Skin epidermis (tissue), 12 donors: ENCODE measurements at regions not wholly inside any gene's neighbourhood (a gene's known extent, or its start where the extent isn't known, plus 50 kb on each side); places are given as distances from the start of the nearest gene placed in this dataset.
"Not testable (repeated sequence)": the region's sequence is repeated elsewhere in the genome, so short reads cannot be mapped to it uniquely, and the experiment has no call there.

ENCODE experiments used
- H3K27ac ChIP-seq, 21 experiments: fragments of 200-600 bp; sonication (generic) in 11 of 21; one replicate each; pipeline ENCODE4 v1.5.0; 2020; ENCODE audit warnings: mild to moderate bottlenecking in 3 of 21, inconsistent platforms in 2 of 21, moderate library complexity in 2 of 21
- H3K4me3 ChIP-seq, 7 experiments: fragments of 200-600 bp; sonication (generic) in 2 of 7; one replicate each; pipeline ENCODE4 v1.5.0; 2020; ENCODE audit warnings: inconsistent platforms in 2 of 7, mild to moderate bottlenecking in 2 of 7, moderate library complexity in 1 of 7

- Histone ChIP-seq H3K4me3 (no peak overlapping the region), H3K27ac (no peak overlapping the region)
Observed at GRCh38 chr7:67644151-67644550, 647.5 kb downstream of the TYW1 start.

- H3K27ac ChIP-seq, result no peak overlapping the region
- no peak overlapping the region for H3K4me3 ChIP-seq
Observed at GRCh38 chr7:67652937-67653336, 656.3 kb downstream of the TYW1 start.

- Histone ChIP-seq H3K27ac (no peak overlapping the region), H3K4me3 (no peak overlapping the region)
Observed at GRCh38 chr7:67653856-67654454, 657.3 kb downstream of the TYW1 start.

- no peak overlapping the region for H3K27ac ChIP-seq
- no peak overlapping the region for H3K4me3 ChIP-seq
Observed at GRCh38 chr7:67654642-67655041, 658.0 kb downstream of the TYW1 start.

GRCh38 chr7:67655168-67655567 lies 658.5 kb downstream of the TYW1 start:
- H3K27ac ChIP-seq, result no peak overlapping the region

GRCh38 chr7:67659091-67659490 lies 662.5 kb downstream of the TYW1 start:
- Histone ChIP-seq H3K27ac (no peak overlapping the region), H3K4me3 (no peak overlapping the region)

More at GRCh38 chr7:67655168-67655567, 658.5 kb downstream of the TYW1 start:
- H3K4me3 ChIP-seq, result no peak overlapping the region

- Histone ChIP-seq H3K4me3 (no peak overlapping the region), H3K27ac (no peak overlapping the region)
Observed at GRCh38 chr7:67662804-67663203, 666.2 kb downstream of the TYW1 start.

GRCh38 chr7:67663644-67664043 lies 667.0 kb downstream of the TYW1 start:
- H3K27ac ChIP-seq, result no peak overlapping the region
- no peak overlapping the region for H3K4me3 ChIP-seq

GRCh38 chr7:67666359-67666758 lies 669.7 kb downstream of the TYW1 start:
- not testable (repeated sequence) for H3K4me3 ChIP-seq

GRCh38 chr7:67671006-67671548 lies 674.4 kb downstream of the TYW1 start:
- H3K4me3 ChIP-seq, result no peak overlapping the region
- no peak overlapping the region for H3K27ac ChIP-seq

More at GRCh38 chr7:67666359-67666758, 669.7 kb downstream of the TYW1 start:
- H3K27ac ChIP-seq, result not testable (repeated sequence)

- Histone ChIP-seq H3K27ac (no peak overlapping the region), H3K4me3 (no peak overlapping the region)
Observed at GRCh38 chr7:67673861-67674260, 677.2 kb downstream of the TYW1 start.

GRCh38 chr7:67674862-67675261 lies 678.2 kb downstream of the TYW1 start:
- H3K27ac ChIP-seq, H3K4me3 ChIP-seq: not testable (repeated sequence)

- H3K27ac ChIP-seq, result no peak overlapping the region
- no peak overlapping the region for H3K4me3 ChIP-seq
Observed at GRCh38 chr7:67675971-67676370, 679.3 kb downstream of the TYW1 start.

GRCh38 chr7:67678419-67678818 lies 681.8 kb downstream of the TYW1 start:
- no peak overlapping the region for H3K27ac ChIP-seq
- H3K4me3 ChIP-seq, result no peak overlapping the region

- no peak overlapping the region for H3K27ac ChIP-seq
- H3K4me3 ChIP-seq, result no peak overlapping the region
Observed at GRCh38 chr7:67683628-67684027, 687.0 kb downstream of the TYW1 start.

GRCh38 chr7:67690700-67691099 lies 694.1 kb downstream of the TYW1 start:
- H3K4me3 ChIP-seq, result no peak overlapping the region
- H3K27ac ChIP-seq, result no peak overlapping the region

GRCh38 chr7:67692425-67692824 lies 695.8 kb downstream of the TYW1 start:
- Histone ChIP-seq H3K4me3 (no peak overlapping the region), H3K27ac (no peak overlapping the region)

- Histone ChIP-seq H3K4me3 (peak overlapping the region in 1 of 7 experiments; percentile 18), H3K27ac (no peak overlapping the region)
Observed at GRCh38 chr7:67696124-67696523, 699.5 kb downstream of the TYW1 start.

- H3K27ac ChIP-seq, result no peak overlapping the region
- H3K4me3 ChIP-seq, result peak overlapping the region in 1 of 7 experiments; percentile 18
Observed at GRCh38 chr7:67696878-67697277, 700.2 kb downstream of the TYW1 start.

GRCh38 chr7:67698354-67698753 lies 701.7 kb downstream of the TYW1 start:
- no peak overlapping the region for H3K27ac ChIP-seq

GRCh38 chr7:67705850-67706249 lies 709.2 kb downstream of the TYW1 start:
- H3K27ac ChIP-seq, result no peak overlapping the region
- no peak overlapping the region for H3K4me3 ChIP-seq

More at GRCh38 chr7:67698354-67698753, 701.7 kb downstream of the TYW1 start:
- no peak overlapping the region for H3K4me3 ChIP-seq

- Histone ChIP-seq H3K27ac (no peak overlapping the region), H3K4me3 (no peak overlapping the region)
Observed at GRCh38 chr7:67711706-67712105, 715.1 kb downstream of the TYW1 start.
